GM18498 (cell line): ENCODE measurements at regions not wholly inside any gene's neighbourhood (a gene's known extent, or its start where the extent isn't known, plus 50 kb on each side); places are given as distances from the start of the nearest gene placed in this dataset.
"Not testable (repeated sequence)": the region's sequence is repeated elsewhere in the genome, so short reads cannot be mapped to it uniquely, and the experiment has no call there.

Experiments
- ATAC-seq: cut with Tn5 transposase; IDR thresholded peaks from one replicate; pipeline ENCODE4 v1.9.1; 2021; ENCODE audit warnings: mild to moderate bottlenecking, moderate library complexity; ENCODE audit not compliant: unreplicated experiment

GRCh38 chr2:226536410-226536809 is 263.2 kb downstream of the IRS1 start:
- ATAC-seq, result no peak

GRCh38 chr2:226532976-226533375 is 266.6 kb downstream of the IRS1 start:
- ATAC-seq, result not testable (repeated sequence)

- ATAC-seq, result no peak
These were observed 268.4 kb downstream of the IRS1 start for GRCh38 chr2:226531061-226531810.

- no peak for ATAC-seq
These were observed 270.1 kb downstream of the IRS1 start for GRCh38 chr2:226529556-226529955.

GRCh38 chr2:226526716-226527115 is 272.9 kb downstream of the IRS1 start:
- no peak for ATAC-seq

DNA sequence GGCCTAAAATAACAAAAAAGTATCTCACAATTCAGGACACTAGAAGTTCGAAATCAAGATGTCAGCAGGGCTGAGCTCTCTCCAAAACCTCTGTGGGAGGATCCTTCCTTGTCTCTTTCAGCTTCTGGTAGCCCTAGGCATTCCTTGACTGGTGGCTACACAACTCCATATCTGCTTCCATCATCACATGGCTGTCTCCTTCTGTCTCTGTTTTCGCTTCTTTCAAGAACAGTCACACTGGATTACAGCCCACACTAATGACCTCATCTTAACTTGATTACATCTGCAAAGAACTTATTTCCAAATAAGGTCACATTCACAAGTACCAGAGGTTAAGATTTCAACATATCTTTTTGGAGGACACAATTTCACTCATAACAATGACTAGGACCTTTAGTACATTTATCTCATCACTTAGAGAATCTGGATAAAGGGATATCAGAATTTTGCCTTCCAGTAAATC is 275.2 kb downstream of the IRS1 start:
- ATAC-seq, result no peak

DNA sequence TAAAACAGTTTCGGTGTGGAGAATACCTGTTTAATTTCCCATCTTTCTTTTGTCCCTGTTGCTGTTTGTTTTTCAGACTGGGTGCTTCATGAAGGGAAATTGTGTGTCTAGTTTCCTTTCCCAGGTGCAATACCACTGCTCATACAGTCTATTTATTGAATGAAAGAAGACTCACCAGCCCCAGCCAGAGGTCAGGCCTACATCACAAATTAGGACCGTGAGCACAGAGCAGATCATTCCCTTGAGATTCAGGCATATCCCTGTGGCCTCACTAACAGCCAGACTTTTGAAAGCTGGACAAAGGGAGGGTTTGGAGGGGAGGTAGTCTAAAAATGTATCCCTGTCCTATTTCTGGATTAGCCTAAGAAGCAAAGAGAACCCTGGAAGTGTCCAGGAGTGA is 278.9 kb downstream of the IRS1 start:
- no peak for ATAC-seq

DNA sequence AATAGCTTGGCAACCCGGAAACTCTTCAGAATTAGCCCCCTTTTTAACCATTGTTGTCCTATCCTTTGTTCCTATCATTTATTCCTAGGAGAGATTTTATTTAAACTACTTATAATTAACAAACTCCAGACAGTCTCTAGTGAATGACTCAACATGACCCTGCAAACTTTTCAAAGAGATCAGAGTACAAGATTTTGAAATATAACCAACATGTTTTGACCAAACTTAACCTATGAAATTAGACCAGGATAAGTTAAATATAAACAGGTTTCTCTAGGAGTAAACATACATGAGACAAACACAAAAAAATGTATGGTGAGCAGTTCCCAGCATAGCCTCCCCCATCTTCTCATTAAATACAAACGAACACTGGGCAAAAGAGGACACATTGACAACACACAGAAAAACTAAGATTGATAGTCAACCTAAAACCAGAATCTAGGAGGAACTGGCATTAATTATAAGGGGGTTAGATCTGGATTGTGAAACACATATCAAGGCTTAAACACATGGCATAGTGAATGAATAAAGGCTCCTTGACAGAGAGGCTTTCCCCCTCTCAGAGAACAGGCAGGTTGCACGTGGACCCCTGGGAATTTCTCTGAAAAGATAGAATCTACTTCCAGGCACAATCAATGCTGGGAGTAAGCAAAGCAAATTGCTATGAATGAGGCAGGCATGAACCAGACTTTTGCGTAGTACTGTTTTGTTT is 284.1 kb downstream of the IRS1 start:
- no peak for ATAC-seq

DNA sequence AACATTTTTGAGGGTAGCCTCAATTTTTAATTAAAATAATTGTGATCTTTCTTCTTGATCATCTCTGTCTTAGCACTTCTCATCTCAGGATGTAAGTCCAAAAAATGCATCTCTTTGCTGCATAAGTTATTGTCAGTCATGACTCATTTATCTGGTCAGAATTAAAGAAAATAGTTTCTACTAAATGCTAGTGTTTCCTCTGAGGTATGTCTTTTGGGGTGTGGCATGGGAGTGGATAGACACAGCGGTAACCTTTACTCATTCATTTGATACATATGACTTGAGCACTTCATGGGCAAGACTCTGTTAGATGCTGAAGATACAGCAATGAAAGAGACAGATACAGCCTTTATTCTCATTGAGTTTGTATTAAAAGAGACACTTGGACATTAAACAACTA is 284.7 kb downstream of the IRS1 start:
- ATAC-seq, result no peak

GRCh38 chr2:226511311-226511710 is 288.3 kb downstream of the IRS1 start:
- no peak for ATAC-seq

DNA sequence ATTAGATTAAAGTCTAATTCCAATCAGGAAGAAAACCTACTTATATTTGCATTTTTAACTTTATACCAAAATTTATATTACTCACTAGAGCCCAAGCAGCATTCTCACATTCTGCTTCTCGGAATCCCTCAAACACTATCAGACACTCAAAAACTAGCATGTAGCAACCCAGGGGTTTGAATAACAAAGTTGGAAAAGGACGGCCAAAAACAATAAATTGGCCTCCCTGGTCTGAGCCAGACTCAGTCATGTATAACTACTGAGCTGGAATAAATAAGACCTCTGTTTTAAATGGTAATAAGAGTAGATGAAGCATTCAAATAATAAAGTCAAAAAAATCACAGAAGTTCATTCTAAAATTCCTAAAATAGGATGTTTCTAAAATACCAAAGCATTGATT is 290.9 kb downstream of the IRS1 start:
- ATAC-seq, result no peak

GRCh38 chr2:226508005-226508404 is 291.6 kb downstream of the IRS1 start:
- no peak for ATAC-seq

- ATAC-seq, result no peak
These were observed 302.3 kb downstream of the IRS1 start for GRCh38 chr2:226497146-226497909.

GRCh38 chr2:226496273-226496550 is 303.4 kb downstream of the IRS1 start:
- ATAC-seq, result no peak

GRCh38 chr2:226495466-226496272 is 304.0 kb downstream of the IRS1 start:
- no peak for ATAC-seq

DNA sequence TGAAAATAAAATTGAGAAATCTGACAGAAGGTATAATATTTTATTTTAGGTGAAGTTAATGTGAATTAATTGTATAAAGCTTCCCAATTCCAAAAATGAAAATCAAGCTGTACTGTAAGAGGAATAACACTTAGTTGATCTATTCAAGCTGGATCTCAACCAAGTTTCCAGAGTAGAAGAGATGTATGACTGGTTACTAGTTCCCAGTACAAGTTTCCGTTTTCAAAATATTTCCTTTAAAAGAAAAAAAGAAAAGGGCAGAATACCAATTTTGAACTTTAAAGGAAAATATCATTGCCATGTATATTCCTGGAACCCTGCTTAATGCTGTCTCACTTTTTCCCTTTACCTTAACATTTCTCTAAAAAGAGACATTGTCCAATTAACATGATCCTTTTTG is 308.5 kb downstream of the IRS1 start:
- ATAC-seq, result no peak

DNA sequence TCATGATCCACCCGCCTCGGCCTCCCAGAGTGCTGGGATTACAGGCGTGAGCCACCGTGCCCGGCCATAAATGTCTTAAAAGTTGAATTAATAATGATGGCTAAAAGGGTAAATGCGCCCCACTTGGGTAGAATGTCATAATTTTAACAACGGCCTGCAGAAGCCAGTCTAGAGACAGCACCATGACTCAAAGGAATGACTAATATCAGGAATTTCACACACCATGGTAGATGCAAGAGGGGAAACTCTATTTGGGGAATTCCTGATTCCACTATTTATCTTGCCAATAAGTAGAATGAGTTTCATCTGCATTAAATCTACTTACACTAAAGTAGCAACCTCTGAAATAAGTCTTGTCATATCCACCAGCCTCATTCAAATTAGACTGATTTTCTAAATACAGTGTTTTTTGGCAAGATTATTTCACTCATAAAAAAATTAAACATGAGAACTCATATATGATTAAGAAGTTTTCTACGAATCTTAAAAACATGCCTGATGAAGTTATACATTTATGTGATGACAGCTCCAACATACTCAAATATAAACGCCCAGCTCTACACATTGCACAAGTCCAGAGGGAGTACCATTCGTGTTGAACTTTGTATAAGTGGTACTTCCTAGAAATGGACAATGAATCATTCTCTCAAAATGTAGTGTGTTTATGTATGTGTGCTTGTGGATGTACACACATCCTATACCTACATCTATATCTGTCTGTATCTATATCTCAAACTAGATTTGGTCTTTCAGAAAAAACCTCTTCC is 309.7 kb downstream of the IRS1 start:
- ATAC-seq, result peak; percentile 51

DNA sequence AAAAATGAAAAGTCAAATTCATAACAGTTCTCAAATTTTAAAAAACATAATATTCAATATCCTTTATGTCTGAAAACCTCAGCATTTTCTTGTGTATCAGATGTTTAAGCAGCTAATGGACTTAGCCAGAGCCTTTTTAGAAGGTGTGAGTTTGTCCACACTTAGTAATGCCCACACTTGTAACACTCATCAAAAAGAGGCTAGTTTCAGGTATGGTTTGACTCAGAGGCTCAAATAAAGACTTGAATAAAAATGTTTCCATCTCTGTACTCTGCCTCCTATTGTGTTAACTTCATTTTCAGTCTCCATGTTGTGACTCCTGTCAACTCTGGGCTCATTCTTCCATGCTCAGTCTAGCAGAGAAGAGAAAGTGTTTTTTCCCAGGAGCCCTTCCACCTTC is 311.6 kb downstream of the IRS1 start:
- ATAC-seq, result peak; percentile 56

DNA sequence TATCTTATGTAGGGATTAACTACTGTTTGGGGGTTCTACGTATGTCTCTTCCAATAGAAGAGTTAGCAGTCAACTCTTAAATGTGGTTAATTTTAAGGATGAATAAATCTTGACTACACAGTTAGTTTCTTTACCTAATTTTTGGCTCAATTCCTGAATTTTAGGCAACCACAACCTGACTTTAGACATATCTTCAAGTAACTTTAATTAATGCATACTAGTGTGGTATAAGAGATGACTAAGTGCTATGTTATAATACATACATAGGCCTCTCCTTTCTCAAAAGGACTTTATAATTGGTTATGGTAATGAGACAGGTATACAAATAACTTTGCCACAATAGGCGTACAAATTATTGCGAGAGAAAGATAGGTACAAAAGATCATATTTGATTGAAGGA is 312.0 kb downstream of the IRS1 start:
- no peak for ATAC-seq
